Erythroblast (primary cell): ENCODE measurements at regions not wholly inside any gene's neighbourhood (a gene's known extent, or its start where the extent isn't known, plus 50 kb on each side); places are given as distances from the start of the nearest gene placed in this dataset.

Experiments used
- GATA1 ChIP-seq: IDR thresholded peaks from 2 replicates; pipeline ENCODE4 v1.6.1; 2011; ENCODE audit warnings: low read depth, mild to moderate bottlenecking, control low read depth, low read length, moderate library complexity
- POLR2A ChIP-seq: IDR thresholded peaks from 2 replicates; pipeline ENCODE4 v1.6.1; 2011; ENCODE audit warnings: mild to moderate bottlenecking, low read length

DNA sequence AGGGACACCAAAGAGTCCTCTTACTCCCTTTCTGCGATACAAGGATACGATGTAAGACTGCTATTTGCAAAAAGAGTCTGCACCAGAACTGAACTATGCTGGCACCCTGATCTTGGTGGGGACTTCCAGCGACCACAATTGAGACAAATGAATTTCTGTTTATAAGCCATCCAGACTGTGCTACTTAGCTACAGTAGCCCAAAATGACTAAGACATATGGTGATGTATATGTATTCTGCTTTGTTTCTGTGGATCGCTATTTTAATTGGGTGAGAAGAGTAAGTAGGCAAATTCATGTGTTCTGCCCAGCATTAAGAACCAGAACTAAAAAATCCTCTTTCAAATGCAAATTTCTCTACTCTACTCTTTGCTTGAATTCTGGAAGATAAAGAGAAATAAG lies 720.9 kb downstream of the DIPK2A start:
- TF ChIP-seq POLR2A = no peak
- no peak for TF ChIP-seq GATA1
